ENCODE measurements at regions not wholly inside any gene's neighbourhood (a gene's known extent, or its start where the extent isn't known, plus 50 kb on each side); places are given as distances from the start of the nearest gene placed in this dataset.
A peak's percentile ranks its signal among the peaks of the same experiment; 100 is the strongest.

GRCh38 chr6:100944644-100945043 lies 63.5 kb upstream of the ASCC3 start:
- DNase-seq (ENCODE audit: low read depth): no peak

- DNase-seq (ENCODE audit: low read depth): no peak
These were observed 65.0 kb upstream of the ASCC3 start for GRCh38 chr6:100946021-100946540.

GRCh38 chr6:100946711-100947110 lies 65.6 kb upstream of the ASCC3 start:
- DNase-seq (ENCODE audit: low read depth): no peak

GRCh38 chr6:100948381-100949133 lies 67.4 kb upstream of the ASCC3 start:
- DNase-seq (ENCODE audit: low read depth): peak; percentile 63

- DNase-seq (ENCODE audit: low read depth): no peak
These were observed 70.9 kb upstream of the ASCC3 start for GRCh38 chr6:100952006-100952405.

GRCh38 chr6:100959280-100959679 lies 78.2 kb upstream of the ASCC3 start:
- no peak for DNase-seq (ENCODE audit: low read depth)

GRCh38 chr6:100962466-100962865 lies 81.3 kb upstream of the ASCC3 start:
- DNase-seq (ENCODE audit: low read depth): no peak

- DNase-seq (ENCODE audit: low read depth): no peak
These were observed 83.9 kb upstream of the ASCC3 start for GRCh38 chr6:100965067-100965466.

GRCh38 chr6:100968949-100969348 lies 87.8 kb upstream of the ASCC3 start:
- DNase-seq (ENCODE audit: low read depth): no peak

- DNase-seq (ENCODE audit: low read depth): no peak
These were observed 98.1 kb upstream of the ASCC3 start for GRCh38 chr6:100979267-100979666.

- DNase-seq (ENCODE audit: low read depth): no peak
These were observed 99.8 kb upstream of the ASCC3 start for GRCh38 chr6:100980949-100981348.

- DNase-seq (ENCODE audit: low read depth): no peak
These were observed 105.8 kb upstream of the ASCC3 start for GRCh38 chr6:100986921-100987320.

GRCh38 chr6:100987556-100987955 lies 106.4 kb upstream of the ASCC3 start:
- DNase-seq (ENCODE audit: low read depth): no peak

GRCh38 chr6:100988391-100988984 lies 107.4 kb upstream of the ASCC3 start:
- no peak for DNase-seq (ENCODE audit: low read depth)

- DNase-seq (ENCODE audit: low read depth): no peak
These were observed 108.9 kb upstream of the ASCC3 start for GRCh38 chr6:100990070-100990469.

GRCh38 chr6:100996409-100996808 lies 115.3 kb upstream of the ASCC3 start:
- no peak for DNase-seq (ENCODE audit: low read depth)

- no peak for DNase-seq (ENCODE audit: low read depth)
These were observed 117.0 kb upstream of the ASCC3 start for GRCh38 chr6:100998111-100998510.

- no peak for DNase-seq (ENCODE audit: low read depth)
These were observed 118.0 kb upstream of the ASCC3 start for GRCh38 chr6:100999034-100999597.

GRCh38 chr6:101000341-101000740 lies 119.2 kb upstream of the ASCC3 start:
- DNase-seq (ENCODE audit: low read depth): no peak

GRCh38 chr6:101001012-101001411 lies 119.9 kb upstream of the ASCC3 start:
- no peak for DNase-seq (ENCODE audit: low read depth)

GRCh38 chr6:101001607-101002006 lies 120.5 kb upstream of the ASCC3 start:
- DNase-seq (ENCODE audit: low read depth): no peak

- no peak for DNase-seq (ENCODE audit: low read depth)
These were observed 121.9 kb upstream of the ASCC3 start for GRCh38 chr6:101003075-101003474.

GRCh38 chr6:101011186-101011585 lies 130.1 kb upstream of the ASCC3 start:
- no peak for DNase-seq (ENCODE audit: low read depth)

Data from CMK (cell line).